ENCODE measurements at regions not wholly inside any gene's neighbourhood (a gene's known extent, or its start where the extent isn't known, plus 50 kb on each side); places are given as distances from the start of the nearest gene placed in this dataset.

- Histone ChIP-seq H3K4me3 (no peak overlapping the region), H2AFZ (no peak overlapping the region), H3K27ac (no peak overlapping the region), H3K79me2 (no peaks in the 10 kb centered on the region), H3K36me3 (replicated peaks; ENCODE audit: insufficient read depth, low read depth) (no peaks in the 10 kb centered on the region), H3K9me2 (replicated peaks; ENCODE audit: insufficient read depth) (no peaks in the 10 kb centered on the region), H3K27me3 (no peaks in the 10 kb centered on the region), H4K20me1 (ENCODE audit: insufficient read depth, poor library complexity, severe bottlenecking) (no peaks in the 10 kb centered on the region), H3K4me1 (ENCODE audit: insufficient read depth) (peaks cover 7% of the 10 kb centered on the region), H3K9me3 (ENCODE audit: low read depth) (no peaks in the 10 kb centered on the region), H3K4me2 (no peak overlapping the region)
- DNase-seq (ENCODE audit: low spot score), result no peak
- 71% methylated on average over 5 of the region's 5 CpGs for whole genome bisulfite sequencing (ENCODE audit: low lambda C conversion rate, missing lambda C conversion rate)
- TF ChIP-seq EZH2 (IDR thresholded peaks at IDR 0.05; ENCODE audit: borderline replicate concordance) (no peak), EZH2phosphoT487 (IDR thresholded peaks at IDR 0.05; ENCODE audit: low read depth, severe bottlenecking, unreplicated experiment) (no peak), CTCF (IDR thresholded peaks at IDR 0.05; ENCODE audit: poor library complexity) (no peak)
Measured at GRCh38 chrX:123085311-123085940, 98.7 kb upstream of the GRIA3 start.

- Histone ChIP-seq H3K27me3 (no peaks in the 10 kb centered on the region), H3K9me2 (replicated peaks; ENCODE audit: insufficient read depth) (no peaks in the 10 kb centered on the region), H3K79me2 (no peaks in the 10 kb centered on the region), H3K36me3 (replicated peaks; ENCODE audit: insufficient read depth, low read depth) (no peaks in the 10 kb centered on the region), H3K4me1 (ENCODE audit: insufficient read depth) (peaks cover 7% of the 10 kb centered on the region), H3K27ac (no peak overlapping the region), H3K4me2 (no peak overlapping the region), H2AFZ (no peak overlapping the region), H3K9me3 (ENCODE audit: low read depth) (no peaks in the 10 kb centered on the region), H4K20me1 (ENCODE audit: insufficient read depth, poor library complexity, severe bottlenecking) (no peaks in the 10 kb centered on the region), H3K4me3 (no peak overlapping the region)
- no peak for DNase-seq (ENCODE audit: low spot score)
- WGBS (ENCODE audit: low lambda C conversion rate, missing lambda C conversion rate), result 60% methylated on average over 2 of the region's 2 CpGs
- TF ChIP-seq CTCF (IDR thresholded peaks at IDR 0.05; ENCODE audit: poor library complexity) (no peak), EZH2phosphoT487 (IDR thresholded peaks at IDR 0.05; ENCODE audit: low read depth, severe bottlenecking, unreplicated experiment) (no peak)
Measured at GRCh38 chrX:123086768-123087167, 97.3 kb upstream of the GRIA3 start.

- H3K36me3 ChIP-seq (replicated peaks; ENCODE audit: insufficient read depth, low read depth), result no peaks in the 10 kb centered on the region
- no peaks in the 10 kb centered on the region for H3K9me2 ChIP-seq (replicated peaks; ENCODE audit: insufficient read depth)
- H3K4me1 ChIP-seq (ENCODE audit: insufficient read depth), result peaks cover 7% of the 10 kb centered on the region
- TF ChIP-seq CTCF (IDR thresholded peaks at IDR 0.05; ENCODE audit: poor library complexity) (no peak), EZH2 (IDR thresholded peaks at IDR 0.05; ENCODE audit: borderline replicate concordance) (no peak), EZH2phosphoT487 (IDR thresholded peaks at IDR 0.05; ENCODE audit: low read depth, severe bottlenecking, unreplicated experiment) (no peak)
- DNase-seq (ENCODE audit: low spot score), result no peak
- H3K27me3 ChIP-seq, result no peaks in the 10 kb centered on the region
- no peaks in the 10 kb centered on the region for H4K20me1 ChIP-seq (ENCODE audit: insufficient read depth, poor library complexity, severe bottlenecking)
- no peaks in the 10 kb centered on the region for H3K9me3 ChIP-seq (ENCODE audit: low read depth)
- H3K4me2 ChIP-seq, result no peak overlapping the region
- no peaks in the 10 kb centered on the region for H3K79me2 ChIP-seq
- no peak overlapping the region for H3K27ac ChIP-seq
- H3K4me3 ChIP-seq, result no peak overlapping the region
- no peak overlapping the region for H2AFZ ChIP-seq
Measured at GRCh38 chrX:123087326-123087725, 96.8 kb upstream of the GRIA3 start.

- no peaks in the 10 kb centered on the region for H3K79me2 ChIP-seq
- no peak for DNase-seq (ENCODE audit: low spot score)
Measured at GRCh38 chrX:123088331-123088730, 95.7 kb upstream of the GRIA3 start.

More at GRCh38 chrX:123088331-123088730, 95.7 kb upstream of the GRIA3 start:
- peaks cover 7% of the 10 kb centered on the region for H3K4me1 ChIP-seq (ENCODE audit: insufficient read depth)
- no peaks in the 10 kb centered on the region for H4K20me1 ChIP-seq (ENCODE audit: insufficient read depth, poor library complexity, severe bottlenecking)
- TF ChIP-seq CTCF (IDR thresholded peaks at IDR 0.05; ENCODE audit: poor library complexity) (no peak), EZH2phosphoT487 (IDR thresholded peaks at IDR 0.05; ENCODE audit: low read depth, severe bottlenecking, unreplicated experiment) (no peak), EZH2 (IDR thresholded peaks at IDR 0.05; ENCODE audit: borderline replicate concordance) (no peak)
- no peaks in the 10 kb centered on the region for H3K9me2 ChIP-seq (replicated peaks; ENCODE audit: insufficient read depth)
- WGBS (ENCODE audit: low lambda C conversion rate, missing lambda C conversion rate), result 78% methylated on average over 2 of the region's 2 CpGs
- H3K27ac ChIP-seq, result no peak overlapping the region
- no peaks in the 10 kb centered on the region for H3K27me3 ChIP-seq
- H3K4me3 ChIP-seq, result no peak overlapping the region
- H3K9me3 ChIP-seq (ENCODE audit: low read depth), result no peaks in the 10 kb centered on the region
- no peak overlapping the region for H2AFZ ChIP-seq
- no peak overlapping the region for H3K4me2 ChIP-seq
- no peaks in the 10 kb centered on the region for H3K36me3 ChIP-seq (replicated peaks; ENCODE audit: insufficient read depth, low read depth)

All from hepatocyte (in vitro differentiated cells).